Nephron (organoid): ENCODE measurements at regions not wholly inside any gene's neighbourhood (a gene's known extent, or its start where the extent isn't known, plus 50 kb on each side); places are given as distances from the start of the nearest gene placed in this dataset.

Experiments used
- H3K27ac Mint-ChIP-seq, 3 experiments: 2 replicates each; pipeline ENCODE4 v1.8.0; 2020; ENCODE audit warnings: mixed read lengths in 3 of 3, mild to moderate bottlenecking in 2 of 3, moderate library complexity in 1 of 3
- H3K27me3 Mint-ChIP-seq: 2 replicates; pipeline ENCODE4 v1.8.0; 2021; ENCODE audit warnings: low read depth, mild to moderate bottlenecking, moderate library complexity, mixed read lengths
- H3K36me3 Mint-ChIP-seq: 2 replicates; pipeline ENCODE4 v1.8.0; 2020; ENCODE audit warnings: low read depth, mixed read lengths
- H3K4me1 Mint-ChIP-seq: 2 replicates; pipeline ENCODE4 v1.8.0; 2020; ENCODE audit warnings: mixed read lengths
- H3K4me3 Mint-ChIP-seq, 3 experiments: 2 replicates each; pipeline ENCODE4 v1.8.0; 2020; ENCODE audit warnings: mild to moderate bottlenecking in 3 of 3, mixed read lengths in 3 of 3, moderate library complexity in 2 of 3
- H3K9me3 Mint-ChIP-seq: 2 replicates; pipeline ENCODE4 v1.8.0; 2020; ENCODE audit warnings: mixed read lengths
- TF ChIP-seq, protein P1 (sequence below), 3 experiments: fragments of 200-600 bp; sonication (generic); IDR thresholded peaks; one replicate each; pipeline ENCODE4 v1.5.0; 2021; ENCODE audit warnings: antibody characterized with exemption in 3 of 3; ENCODE audit not compliant: unreplicated experiment in 3 of 3

GRCh38 chr15:97592778-97593177 is 367.7 kb upstream of the ARRDC4 start:
- H3K36me3 Mint-ChIP-seq: no peaks in the 10 kb centered on the region
- H3K9me3 Mint-ChIP-seq: no peaks in the 10 kb centered on the region
- H3K4me1 Mint-ChIP-seq: no peaks in the 10 kb centered on the region
- H3K27ac Mint-ChIP-seq: no peak overlapping the region
- TF ChIP-seq, protein P1, sequence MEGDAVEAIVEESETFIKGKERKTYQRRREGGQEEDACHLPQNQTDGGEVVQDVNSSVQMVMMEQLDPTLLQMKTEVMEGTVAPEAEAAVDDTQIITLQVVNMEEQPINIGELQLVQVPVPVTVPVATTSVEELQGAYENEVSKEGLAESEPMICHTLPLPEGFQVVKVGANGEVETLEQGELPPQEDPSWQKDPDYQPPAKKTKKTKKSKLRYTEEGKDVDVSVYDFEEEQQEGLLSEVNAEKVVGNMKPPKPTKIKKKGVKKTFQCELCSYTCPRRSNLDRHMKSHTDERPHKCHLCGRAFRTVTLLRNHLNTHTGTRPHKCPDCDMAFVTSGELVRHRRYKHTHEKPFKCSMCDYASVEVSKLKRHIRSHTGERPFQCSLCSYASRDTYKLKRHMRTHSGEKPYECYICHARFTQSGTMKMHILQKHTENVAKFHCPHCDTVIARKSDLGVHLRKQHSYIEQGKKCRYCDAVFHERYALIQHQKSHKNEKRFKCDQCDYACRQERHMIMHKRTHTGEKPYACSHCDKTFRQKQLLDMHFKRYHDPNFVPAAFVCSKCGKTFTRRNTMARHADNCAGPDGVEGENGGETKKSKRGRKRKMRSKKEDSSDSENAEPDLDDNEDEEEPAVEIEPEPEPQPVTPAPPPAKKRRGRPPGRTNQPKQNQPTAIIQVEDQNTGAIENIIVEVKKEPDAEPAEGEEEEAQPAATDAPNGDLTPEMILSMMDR (IDR thresholded peaks at IDR 0.05; ENCODE audit: unreplicated experiment in 3 of 3): no peak
- peaks cover under 1% of the 10 kb centered on the region for H3K27me3 Mint-ChIP-seq
- no peak overlapping the region for H3K4me3 Mint-ChIP-seq

GRCh38 chr15:97597801-97598200 is 362.7 kb upstream of the ARRDC4 start:
- H3K36me3 Mint-ChIP-seq: no peaks in the 10 kb centered on the region
- H3K4me3 Mint-ChIP-seq: no peak overlapping the region
- H3K9me3 Mint-ChIP-seq: no peaks in the 10 kb centered on the region
- TF ChIP-seq, protein P1 (IDR thresholded peaks at IDR 0.05; ENCODE audit: unreplicated experiment in 3 of 3): no peak
- no peaks in the 10 kb centered on the region for H3K4me1 Mint-ChIP-seq
- H3K27me3 Mint-ChIP-seq: peaks cover 4% of the 10 kb centered on the region
- no peak overlapping the region for H3K27ac Mint-ChIP-seq

- H3K4me3 Mint-ChIP-seq: no peak overlapping the region
- TF ChIP-seq, protein P1 (IDR thresholded peaks at IDR 0.05; ENCODE audit: unreplicated experiment in 3 of 3): no peak
- no peaks in the 10 kb centered on the region for H3K4me1 Mint-ChIP-seq
- H3K27ac Mint-ChIP-seq: no peak overlapping the region
- H3K36me3 Mint-ChIP-seq: no peaks in the 10 kb centered on the region
- no peaks in the 10 kb centered on the region for H3K9me3 Mint-ChIP-seq
- H3K27me3 Mint-ChIP-seq: peaks cover 4% of the 10 kb centered on the region
Observed at GRCh38 chr15:97598353-97598798, 362.1 kb upstream of the ARRDC4 start.

DNA sequence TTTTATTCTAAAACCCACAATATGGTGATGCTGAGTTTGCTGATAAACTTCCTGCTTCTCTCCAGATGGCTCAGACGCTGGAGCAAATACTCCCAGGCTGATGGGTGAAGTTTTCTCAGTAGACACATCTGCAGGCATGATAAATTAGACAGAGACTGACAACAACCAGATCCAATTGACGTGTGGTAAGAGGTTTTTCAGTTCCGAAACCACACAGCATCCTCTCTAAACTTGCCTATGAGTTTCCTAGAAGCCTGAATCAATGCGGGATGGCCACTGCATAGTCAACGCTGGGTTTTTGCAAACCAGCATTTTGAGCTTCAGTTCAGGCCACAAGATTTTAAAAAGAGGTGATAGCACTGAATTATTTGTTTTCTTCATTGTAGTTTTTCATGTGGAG is 360.3 kb upstream of the ARRDC4 start:
- H3K9me3 Mint-ChIP-seq: no peaks in the 10 kb centered on the region
- H3K4me3 Mint-ChIP-seq: no peak overlapping the region
- H3K27me3 Mint-ChIP-seq: peaks cover 4% of the 10 kb centered on the region
- H3K4me1 Mint-ChIP-seq: no peaks in the 10 kb centered on the region
- no peaks in the 10 kb centered on the region for H3K36me3 Mint-ChIP-seq
- TF ChIP-seq, protein P1 (IDR thresholded peaks at IDR 0.05; ENCODE audit: unreplicated experiment in 3 of 3): no peak
- no peak overlapping the region for H3K27ac Mint-ChIP-seq

GRCh38 chr15:97604677-97605076 is 355.8 kb upstream of the ARRDC4 start:
- peaks cover 5% of the 10 kb centered on the region for H3K9me3 Mint-ChIP-seq
- no peaks in the 10 kb centered on the region for H3K27me3 Mint-ChIP-seq
- no peak overlapping the region for H3K27ac Mint-ChIP-seq
- no peaks in the 10 kb centered on the region for H3K4me1 Mint-ChIP-seq
- TF ChIP-seq, protein P1 (IDR thresholded peaks at IDR 0.05; ENCODE audit: unreplicated experiment in 3 of 3): no peak
- H3K4me3 Mint-ChIP-seq: no peak overlapping the region
- H3K36me3 Mint-ChIP-seq: no peaks in the 10 kb centered on the region

- Mint-ChIP-seq H3K36me3 (no peaks in the 10 kb centered on the region), H3K27me3 (no peaks in the 10 kb centered on the region)
- TF ChIP-seq, protein P1 (IDR thresholded peaks at IDR 0.05; ENCODE audit: unreplicated experiment in 3 of 3): no peak
Observed at GRCh38 chr15:97615114-97615513, 345.4 kb upstream of the ARRDC4 start.

More at GRCh38 chr15:97615114-97615513, 345.4 kb upstream of the ARRDC4 start:
- H3K9me3 Mint-ChIP-seq: peaks cover 25% of the 10 kb centered on the region
- no peak overlapping the region for H3K27ac Mint-ChIP-seq
- H3K4me1 Mint-ChIP-seq: no peaks in the 10 kb centered on the region
- H3K4me3 Mint-ChIP-seq: no peak overlapping the region
